CD14-positive monocyte (primary cell): ENCODE measurements at regions not wholly inside any gene's neighbourhood (a gene's known extent, or its start where the extent isn't known, plus 50 kb on each side); places are given as distances from the start of the nearest gene placed in this dataset.

Source experiments
- DNase-seq, 3 donors: peaks; one replicate each; pipeline ENCODE4 v3.0.0-alpha.2; 2011 to 2022
- H2AFZ ChIP-seq: 2 replicates; pipeline ENCODE4 v1.6.0; 2012; ENCODE audit warnings: mild to moderate bottlenecking, low read depth, low read length, inconsistent platforms; ENCODE audit not compliant: insufficient read depth, poor library complexity, severe bottlenecking
- H3K27ac ChIP-seq, 2 donors: 1 replicate in 1 of 2; 2 replicates in 1 of 2; pipeline ENCODE4 v1.5.1; 2012 to 2013; ENCODE audit warnings: low read length in 2 of 2, control low read depth in 1 of 2, inconsistent platforms in 1 of 2, low read depth in 1 of 2, mild to moderate bottlenecking in 1 of 2
- H3K27me3 ChIP-seq, 2 donors: one replicate each; pipeline versions ENCODE4 v1.6.0 to v1.6.1; 2011 to 2013; ENCODE audit warnings: low read length in 2 of 2; ENCODE audit not compliant: control insufficient read depth in 2 of 2, insufficient read depth in 2 of 2
- H3K36me3 ChIP-seq, 2 donors: replicated peaks in 1 of 2; 1 replicate in 1 of 2; 2 replicates in 1 of 2; pipeline versions ENCODE4 v1.5.1 to v1.6.1; 2012 to 2013; ENCODE audit warnings: low read length in 2 of 2, control low read depth in 1 of 2, inconsistent platforms in 1 of 2, mild to moderate bottlenecking in 1 of 2; ENCODE audit not compliant: insufficient read depth in 2 of 2, control insufficient read depth in 1 of 2
- H3K4me1 ChIP-seq, 2 donors: 1 replicate in 1 of 2; 2 replicates in 1 of 2; pipeline versions ENCODE4 v1.5.1 to v1.6.1; 2012 to 2013; ENCODE audit warnings: low read length in 2 of 2, control low read depth in 1 of 2, inconsistent platforms in 1 of 2, mild to moderate bottlenecking in 1 of 2, moderate library complexity in 1 of 2; ENCODE audit not compliant: insufficient read depth in 2 of 2, control insufficient read depth in 1 of 2
- H3K4me2 ChIP-seq: replicated peaks from 2 replicates; pipeline ENCODE3; 2012; ENCODE audit warnings: low read length, moderate library complexity, mild to moderate bottlenecking; ENCODE audit not compliant: poor library complexity, severe bottlenecking; ENCODE audit errors: extremely low read depth
- H3K4me3 ChIP-seq, 3 experiments: fragments of 200-600 bp in 1 of 3; sonication (generic) in 1 of 3; replicated peaks in 1 of 3; 1 replicate in 2 of 3; 2 replicates in 1 of 3; pipeline ENCODE4 v1.5.1; 2011 to 2013; ENCODE audit warnings: low read length in 3 of 3, mild to moderate bottlenecking in 3 of 3, control low read depth in 2 of 3, low read depth in 2 of 3, inconsistent platforms in 1 of 3, moderate library complexity in 1 of 3
- H3K79me2 ChIP-seq: 2 replicates; pipeline ENCODE4 v1.6.0; 2012; ENCODE audit warnings: mild to moderate bottlenecking, control low read depth, inconsistent platforms, low read length, moderate library complexity; ENCODE audit not compliant: insufficient read depth
- H3K9ac ChIP-seq: 2 replicates; pipeline ENCODE4 v1.6.0; 2017; ENCODE audit warnings: low read length, mild to moderate bottlenecking; ENCODE audit not compliant: insufficient read depth, poor library complexity, severe bottlenecking
- H3K9me3 ChIP-seq, 2 donors: replicated peaks in 1 of 2; 1 replicate in 1 of 2; 2 replicates in 1 of 2; pipeline versions ENCODE4 v1.5.1 to v1.6.1; 2012 to 2013; ENCODE audit warnings: low read length in 2 of 2, control low read depth in 1 of 2; ENCODE audit not compliant: control insufficient read depth in 1 of 2, insufficient read depth in 1 of 2
- H4K20me1 ChIP-seq: 2 replicates; pipeline ENCODE4 v1.6.0; 2012; ENCODE audit warnings: mild to moderate bottlenecking, low read length, control low read depth, moderate library complexity; ENCODE audit not compliant: insufficient read depth
- H3K27ac Mint-ChIP-seq, 7 donors: one replicate each; pipeline ENCODE4 v1.8.0; 2020; ENCODE audit warnings: mild to moderate bottlenecking in 7 of 7, mixed read lengths in 7 of 7, moderate library complexity in 6 of 7, inconsistent platforms in 2 of 7
- H3K27me3 Mint-ChIP-seq, 3 donors: one replicate each; pipeline ENCODE4 v1.8.0; 2021 to 2022; ENCODE audit warnings: low read depth in 3 of 3, mild to moderate bottlenecking in 3 of 3, mixed read lengths in 3 of 3, moderate library complexity in 3 of 3, inconsistent platforms in 1 of 3
- H3K36me3 Mint-ChIP-seq, 2 donors: one replicate each; pipeline ENCODE4 v1.8.0; 2020; ENCODE audit warnings: mixed read lengths in 2 of 2, inconsistent platforms in 1 of 2, mild to moderate bottlenecking in 1 of 2
- H3K4me1 Mint-ChIP-seq: one replicate; pipeline ENCODE4 v1.8.0; 2020; ENCODE audit warnings: mild to moderate bottlenecking, mixed read lengths
- H3K4me3 Mint-ChIP-seq, 2 donors: one replicate each; pipeline ENCODE4 v1.8.0; 2020; ENCODE audit warnings: mild to moderate bottlenecking in 2 of 2, mixed read lengths in 2 of 2, moderate library complexity in 1 of 2
- H3K9me3 Mint-ChIP-seq, 7 donors: one replicate each; pipeline ENCODE4 v1.8.0; 2020 to 2022; ENCODE audit warnings: mixed read lengths in 7 of 7, mild to moderate bottlenecking in 6 of 7, moderate library complexity in 6 of 7, inconsistent platforms in 2 of 7
- WGBS: methylation state at CpG from one replicate; pipeline ENCODE4 v1.1.5; 2013; ENCODE audit warnings: missing lambda C conversion rate; ENCODE audit not compliant: insufficient coverage; 5-methylcytosine and 5-hydroxymethylcytosine counted together
- intact Hi-C, 2 donors: fragments of 100-400 bp; cut with micrococcal nuclease; formaldehyde crosslinking; loops; one replicate each; pipeline versions ENCODE4 v1.15.0 to v1.15.1; 2023
- TF ChIP-seq, protein P1 (sequence below): fragments of 200-600 bp; IDR thresholded peaks from one replicate; pipeline ENCODE4 v1.8.0; 2022; ENCODE audit warnings: antibody characterized with exemption, mild to moderate bottlenecking

DNA sequence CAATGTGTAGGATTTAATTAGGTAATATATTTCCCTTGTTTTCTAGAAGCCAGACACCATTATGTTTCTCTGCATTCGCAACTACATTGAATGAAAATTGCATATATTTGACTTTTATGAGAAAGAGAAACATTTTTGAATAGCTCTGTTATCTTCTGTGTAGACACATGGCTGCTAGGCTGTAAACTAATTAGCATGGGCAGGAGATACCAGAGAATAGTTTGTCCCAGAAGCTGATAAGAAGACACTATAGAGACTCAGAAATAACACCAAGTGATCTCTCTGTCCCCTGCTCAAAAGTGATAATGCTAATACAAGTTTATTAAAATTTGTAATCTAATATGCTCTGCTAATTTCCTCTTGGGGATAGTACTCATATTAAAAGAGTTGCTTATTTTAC is 198.0 kb upstream of the TUSC1 start:
- no peaks in the 10 kb centered on the region for H3K36me3 Mint-ChIP-seq
- Histone ChIP-seq H2AFZ (no peak overlapping the region), H3K27me3 (no peaks in the 10 kb centered on the region), H3K4me3 (no peak overlapping the region), H4K20me1 (no peaks in the 10 kb centered on the region), H3K79me2 (no peaks in the 10 kb centered on the region), H3K27ac (no peak overlapping the region), H3K4me1 (no peaks in the 10 kb centered on the region), H3K4me2 (no peak overlapping the region), H3K36me3 (no peaks in the 10 kb centered on the region), H3K9me3 (peaks cover 9 to 10% of the 10 kb centered on the region in 2 donors), H3K9ac (no peak overlapping the region)
- DNase-seq, result no peak
- intact Hi-C loops, result no loop called here
- no peak overlapping the region for H3K4me3 Mint-ChIP-seq
- TF ChIP-seq, protein P1, sequence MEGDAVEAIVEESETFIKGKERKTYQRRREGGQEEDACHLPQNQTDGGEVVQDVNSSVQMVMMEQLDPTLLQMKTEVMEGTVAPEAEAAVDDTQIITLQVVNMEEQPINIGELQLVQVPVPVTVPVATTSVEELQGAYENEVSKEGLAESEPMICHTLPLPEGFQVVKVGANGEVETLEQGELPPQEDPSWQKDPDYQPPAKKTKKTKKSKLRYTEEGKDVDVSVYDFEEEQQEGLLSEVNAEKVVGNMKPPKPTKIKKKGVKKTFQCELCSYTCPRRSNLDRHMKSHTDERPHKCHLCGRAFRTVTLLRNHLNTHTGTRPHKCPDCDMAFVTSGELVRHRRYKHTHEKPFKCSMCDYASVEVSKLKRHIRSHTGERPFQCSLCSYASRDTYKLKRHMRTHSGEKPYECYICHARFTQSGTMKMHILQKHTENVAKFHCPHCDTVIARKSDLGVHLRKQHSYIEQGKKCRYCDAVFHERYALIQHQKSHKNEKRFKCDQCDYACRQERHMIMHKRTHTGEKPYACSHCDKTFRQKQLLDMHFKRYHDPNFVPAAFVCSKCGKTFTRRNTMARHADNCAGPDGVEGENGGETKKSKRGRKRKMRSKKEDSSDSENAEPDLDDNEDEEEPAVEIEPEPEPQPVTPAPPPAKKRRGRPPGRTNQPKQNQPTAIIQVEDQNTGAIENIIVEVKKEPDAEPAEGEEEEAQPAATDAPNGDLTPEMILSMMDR, result no peak
- H3K9me3 Mint-ChIP-seq, result peaks cover 0 to 17% (median 2%) of the 10 kb centered on the region in 7 donors
- no peaks in the 10 kb centered on the region for H3K27me3 Mint-ChIP-seq
- WGBS, result no CpG with 5 or more reads among the region's 1 CpG
- no peak overlapping the region for H3K27ac Mint-ChIP-seq
- H3K4me1 Mint-ChIP-seq, result no peaks in the 10 kb centered on the region

DNA sequence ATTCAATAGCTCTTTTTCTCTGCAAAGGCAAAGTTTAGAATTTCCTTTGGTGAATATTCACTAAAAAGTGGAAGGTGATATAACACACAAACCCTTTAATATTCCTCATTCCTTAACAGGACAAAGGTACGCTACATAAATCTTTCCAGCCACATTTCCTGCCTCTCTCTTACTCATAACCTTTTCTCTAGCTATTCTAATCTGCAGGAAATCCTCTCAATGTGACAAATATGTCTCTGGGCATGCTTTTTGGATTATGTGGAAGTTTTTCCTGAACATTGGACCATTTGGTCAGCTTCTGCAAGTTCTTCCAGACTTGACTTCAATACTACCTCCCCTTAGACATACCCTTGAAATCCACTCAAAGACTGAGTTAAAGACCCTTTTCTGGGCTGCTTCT is 186.3 kb upstream of the TUSC1 start:
- H3K4me3 ChIP-seq, result no peak overlapping the region
- Mint-ChIP-seq H3K27me3 (no peaks in the 10 kb centered on the region), H3K4me1 (no peaks in the 10 kb centered on the region), H3K4me3 (no peak overlapping the region), H3K9me3 (peaks cover 0 to 8% (median 5%) of the 10 kb centered on the region in 7 donors), H3K36me3 (no peaks in the 10 kb centered on the region), H3K27ac (no peak overlapping the region)
- TF ChIP-seq, protein P1, result no peak
- H3K27ac ChIP-seq, result no peak overlapping the region
- H3K9ac ChIP-seq, result no peak overlapping the region
- no peak overlapping the region for H3K4me2 ChIP-seq
- H3K4me1 ChIP-seq, result no peaks in the 10 kb centered on the region
- no peaks in the 10 kb centered on the region for H3K79me2 ChIP-seq
- no peak overlapping the region for H2AFZ ChIP-seq
- no peaks in the 10 kb centered on the region for H3K27me3 ChIP-seq
- no peaks in the 10 kb centered on the region for H4K20me1 ChIP-seq
- no peak for DNase-seq
- 80% methylated on average over 1 of the region's 1 CpG for WGBS
- intact Hi-C loops, result no loop called here
- H3K9me3 ChIP-seq, result peaks cover 1 to 4% of the 10 kb centered on the region in 2 donors
- no peaks in the 10 kb centered on the region for H3K36me3 ChIP-seq
